HepG2 (cell line): ENCODE measurements at regions not wholly inside any gene's neighbourhood (a gene's known extent, or its start where the extent isn't known, plus 50 kb on each side); places are given as distances from the start of the nearest gene placed in this dataset.

Source experiments
- ATAC-seq: fragments of 200-7000 bp; cut with Tn5 transposase; 3 replicates; pipeline ENCODE4 v1.9.1; 2020; ENCODE audit warnings: mild to moderate bottlenecking, moderate library complexity
- BruUV-seq: library from RNA; stranded (reverse); fragments of 400-500 nt; replicated peaks from 2 replicates; lab custom pipeline; 2021; lab: Mats Ljungman, UMichigan
- CTCF ChIA-PET: fragments of 300-600 bp; formaldehyde crosslinking; extraction: SDS; loops from one replicate; lab custom pipeline; 2021; ENCODE audit warnings: low total read pairs, inconsistent platforms, low intra/inter-chr PET ratio; lab: Yijun Ruan, JAX
- POLR2A ChIA-PET: fragments of 350-600 bp; sonication (Branson Sonifier 250); formaldehyde crosslinking; loops from one replicate; lab custom pipeline; 2020; ENCODE audit warnings: antibody characterized with exemption, inconsistent platforms; lab: Yijun Ruan, JAX
- DNase-seq: peaks from one replicate; pipeline ENCODE4 v3.0.0-alpha.2; 2015; ENCODE audit warnings: low spot score
- FAIRE-seq: peaks from 3 replicates; lab custom pipeline; 2011; peaks lifted over from hg19 to GRCh38; lab: Jason Lieb, UNC
- H2AFZ ChIP-seq: one replicate; pipeline ENCODE4 v1.6.1; 2011; ENCODE audit warnings: low read length, inconsistent platforms
- H3K27ac ChIP-seq: fragments of 300-600 bp; 3 replicates; pipeline ENCODE4 v1.8.0; 2011; ENCODE audit warnings: mixed run types, mild to moderate bottlenecking, mixed read lengths, low read length, inconsistent platforms; ENCODE audit not compliant: insufficient read depth; ENCODE audit errors: extremely low read length
- H3K27me3 ChIP-seq, 2 experiments: fragments of 200-600 bp in 1 of 2; 2 replicates in 1 of 2; 3 replicates in 1 of 2; pipeline versions ENCODE4 v1.6.0 to v1.8.0; 2011; ENCODE audit warnings: low read length in 2 of 2, mild to moderate bottlenecking in 2 of 2, moderate library complexity in 2 of 2, inconsistent platforms in 1 of 2; ENCODE audit not compliant: insufficient read depth in 2 of 2, control insufficient read depth in 1 of 2
- H3K36me3 ChIP-seq, 2 experiments: fragments of 200-600 bp in 1 of 2; replicated peaks in 1 of 2; 2 replicates in 1 of 2; 3 replicates in 1 of 2; pipeline versions ENCODE4 v1.5.1 to v1.8.0; 2011; ENCODE audit warnings: low read length in 2 of 2, inconsistent platforms in 1 of 2; ENCODE audit not compliant: insufficient read depth in 2 of 2, control insufficient read depth in 1 of 2
- H3K4me1 ChIP-seq: 2 replicates; pipeline ENCODE4 v1.5.1; 2012; ENCODE audit warnings: low read length, inconsistent platforms; ENCODE audit not compliant: insufficient read depth
- H3K4me2 ChIP-seq: 2 replicates; pipeline ENCODE4 v1.6.0; 2011; ENCODE audit warnings: low read depth, low read length, inconsistent platforms
- H3K4me3 ChIP-seq, 3 experiments: fragments of 200-600 bp in 1 of 3; sonication (generic), shearing (Covaris generic) in 1 of 3; replicated peaks in 1 of 3; 2 replicates each; pipeline ENCODE4 v1.5.1; 2011 to 2016; ENCODE audit warnings: low read length in 3 of 3, inconsistent platforms in 2 of 3, low read depth in 2 of 3, mild to moderate bottlenecking in 2 of 3, control low read depth in 1 of 3, mixed read lengths in 1 of 3; ENCODE audit not compliant: insufficient read depth in 1 of 3
- H3K79me2 ChIP-seq: one replicate; pipeline ENCODE4 v1.6.1; 2011; ENCODE audit warnings: low read length, inconsistent platforms; ENCODE audit not compliant: insufficient read depth
- H3K9ac ChIP-seq: 2 replicates; pipeline ENCODE4 v1.6.0; 2011; ENCODE audit warnings: mild to moderate bottlenecking, low read depth, low read length, inconsistent platforms; ENCODE audit not compliant: insufficient read depth
- H3K9me3 ChIP-seq: 2 replicates; pipeline ENCODE4 v1.5.1; 2012; ENCODE audit warnings: mild to moderate bottlenecking, low read length
- H4K20me1 ChIP-seq: 2 replicates; pipeline ENCODE4 v1.6.0; 2011; ENCODE audit warnings: inconsistent platforms, mild to moderate bottlenecking, low read length, moderate library complexity; ENCODE audit not compliant: insufficient read depth
- ZFP41 ChIP-seq: sonication (generic); formaldehyde crosslinking; IDR thresholded peaks from 2 replicates; pipeline ENCODE4 v1.4.0; 2020; ENCODE audit warnings: mild to moderate bottlenecking, missing genetic modification reagents, borderline replicate concordance
- ZNF101 ChIP-seq: sonication (generic); formaldehyde crosslinking; IDR thresholded peaks from 2 replicates; pipeline ENCODE4 v1.4.0; 2020; ENCODE audit warnings: mild to moderate bottlenecking, low read depth, missing genetic modification reagents, borderline replicate concordance
- ZNF260 ChIP-seq: sonication (generic); formaldehyde crosslinking; IDR thresholded peaks from 2 replicates; pipeline ENCODE4 v1.4.0; 2020; ENCODE audit warnings: missing genetic modification reagents, low read depth, mild to moderate bottlenecking, borderline replicate concordance
- ZNF430 ChIP-seq: sonication (generic); formaldehyde crosslinking; IDR thresholded peaks from 2 replicates; pipeline ENCODE4 v1.9.0; 2021; ENCODE audit warnings: mild to moderate bottlenecking, missing genetic modification reagents
- ZNF446 ChIP-seq: sonication (generic); formaldehyde crosslinking; IDR thresholded peaks from 2 replicates; pipeline ENCODE4 v1.5.0; 2020; ENCODE audit warnings: mild to moderate bottlenecking, missing genetic modification reagents
- WGBS: methylation state at CpG from one replicate; pipeline ENCODE4 v1.1.6; 2017; ENCODE audit warnings: low lambda C conversion rate; 5-methylcytosine and 5-hydroxymethylcytosine counted together
- in situ Hi-C: cut with HindIII; loops from 2 replicates; pipeline ENCODE4 v1.10.0; 2017; ENCODE audit warnings: low pct_unique_long_range_greater_than_20kb; ENCODE audit not compliant: extremely low pct_ligation_motif_present
- intact Hi-C: fragments of 100-400 bp; cut with micrococcal nuclease; formaldehyde crosslinking; loops from one replicate; pipeline ENCODE4 v1.10.0; 2022; ENCODE audit not compliant: unreplicated experiment
- TF ChIP-seq, protein P1 (sequence below): sonication (generic); formaldehyde crosslinking; IDR thresholded peaks from 2 replicates; pipeline ENCODE4 v1.5.1; 2020; ENCODE audit warnings: mild to moderate bottlenecking, missing genetic modification reagents, borderline replicate concordance
- TF ChIP-seq, protein P2 (sequence below): sonication (generic); formaldehyde crosslinking; IDR thresholded peaks from 2 replicates; pipeline ENCODE4 v1.4.0; 2020; ENCODE audit warnings: missing genetic modification reagents

DNA sequence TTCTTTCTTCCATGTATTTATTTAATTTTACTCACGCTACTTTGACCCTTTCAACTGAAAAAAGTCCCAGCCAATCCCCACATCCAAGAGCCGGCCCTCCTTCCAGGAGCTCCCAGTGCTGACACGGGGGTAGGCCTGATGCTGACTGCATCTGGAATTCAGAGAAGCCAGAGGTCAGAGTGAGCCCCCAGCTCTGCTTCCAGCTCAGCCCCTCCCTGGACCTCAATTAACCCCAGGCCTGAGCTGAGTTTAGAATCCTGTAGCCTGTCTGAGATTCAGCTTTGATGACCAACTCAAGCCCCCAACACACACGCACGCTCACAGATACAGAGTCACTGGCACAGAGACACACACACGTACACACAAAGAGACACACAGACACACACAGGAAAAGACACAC is 247.9 kb downstream of the NPHP4 start:
- ChIA-PET POLR2A (no interaction called here), CTCF (no interaction called here)
- no TSS peak for BruUV-seq
- Histone ChIP-seq H3K27ac (no peak overlapping the region), H3K4me1 (peaks cover 8% of the 10 kb centered on the region; the same call in 1 of the 2 replicates), H3K4me2 (no peak overlapping the region), H4K20me1 (peaks cover 7% of the 10 kb centered on the region; the same call in 1 of the 2 replicates), H3K27me3 (peaks cover 3 to 49% of the 10 kb centered on the region in 2 experiments; a peak in 4 of 5 replicates), H3K9me3 (no peaks in the 10 kb centered on the region), H3K9ac (no peak overlapping the region), H2AFZ (no peak overlapping the region), H3K79me2 (no peaks in the 10 kb centered on the region), H3K36me3 (no peaks in the 10 kb centered on the region), H3K4me3 (no peak overlapping the region)
- DNase-seq (no peak), ATAC-seq (no peak), FAIRE-seq (no peak)
- WGBS, result 6% methylated on average over 6 of the region's 6 CpGs
- intact Hi-C loops (loop anchor here (10.0 kb wide), 1 partner anchor 230 kb away; no protein-coding TSS in a partner anchor), in situ Hi-C loops (loop anchor here (10.0 kb wide), 1 partner anchor 230 kb away; no protein-coding TSS in a partner anchor)
- TF ChIP-seq ZNF446 (CRISPR knock-in tag) (no peak), ZNF430 (CRISPR knock-in tag) (no peak), ZNF260 (CRISPR knock-in tag) (no peak), ZNF101 (no peak)

DNA sequence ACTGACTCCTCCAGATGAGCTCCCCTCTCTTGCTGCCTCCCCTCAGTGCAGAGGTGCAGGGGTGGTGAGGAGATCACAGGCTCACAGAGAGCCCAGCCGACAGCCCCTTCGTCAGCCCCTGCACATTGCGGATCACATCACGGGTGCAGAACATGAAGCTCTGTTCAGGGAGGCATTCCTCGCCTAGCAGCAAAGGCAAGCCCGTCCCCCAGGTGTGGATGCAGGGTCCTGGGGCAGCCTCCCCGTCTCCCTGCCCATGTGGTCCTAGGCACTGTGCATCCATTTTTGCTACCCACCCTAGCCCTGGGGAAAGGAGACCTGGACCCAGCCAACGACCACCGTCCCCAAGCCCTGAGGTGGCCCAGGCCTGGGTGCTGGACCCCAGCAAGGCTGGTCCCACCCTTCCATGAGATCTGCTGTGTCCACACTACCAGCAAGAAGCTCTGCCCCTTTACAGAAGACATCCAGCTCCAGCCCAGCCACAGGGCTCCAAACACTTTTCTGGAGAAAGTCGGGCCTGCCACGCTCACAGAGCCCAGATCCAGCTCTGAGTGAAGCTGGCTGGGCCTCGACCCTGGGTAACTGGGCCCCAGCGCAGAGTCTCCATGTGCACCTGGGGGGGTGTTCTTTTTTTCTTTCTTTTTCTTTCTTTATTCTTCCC is 248.7 kb downstream of the NPHP4 start:
- 21% methylated on average over 3 of the region's 13 CpGs for WGBS
- POLR2A ChIA-PET, result no interaction called here
- Histone ChIP-seq H3K4me3 (no peak overlapping the region), H3K27me3 (peaks cover 3 to 42% of the 10 kb centered on the region in 2 experiments; a peak in 4 of 5 replicates), H3K4me2 (no peak overlapping the region), H3K79me2 (no peaks in the 10 kb centered on the region), H3K9ac (no peak overlapping the region), H2AFZ (no peak overlapping the region), H4K20me1 (peaks cover 7% of the 10 kb centered on the region; the same call in 1 of the 2 replicates), H3K4me1 (peaks cover 8% of the 10 kb centered on the region; the same call in 1 of the 2 replicates), H3K9me3 (no peaks in the 10 kb centered on the region), H3K36me3 (no peaks in the 10 kb centered on the region), H3K27ac (no peak overlapping the region)
- no TSS peak for BruUV-seq
- CTCF ChIA-PET, result no interaction called here
- ATAC-seq (no peak), FAIRE-seq (no peak), DNase-seq (no peak)
- in situ Hi-C loops (loop anchor here (10.0 kb wide), 1 partner anchor 231 kb away; no protein-coding TSS in a partner anchor), intact Hi-C loops (loop anchor here (10.0 kb wide), 1 partner anchor 231 kb away; no protein-coding TSS in a partner anchor)
- TF ChIP-seq, protein P1, sequence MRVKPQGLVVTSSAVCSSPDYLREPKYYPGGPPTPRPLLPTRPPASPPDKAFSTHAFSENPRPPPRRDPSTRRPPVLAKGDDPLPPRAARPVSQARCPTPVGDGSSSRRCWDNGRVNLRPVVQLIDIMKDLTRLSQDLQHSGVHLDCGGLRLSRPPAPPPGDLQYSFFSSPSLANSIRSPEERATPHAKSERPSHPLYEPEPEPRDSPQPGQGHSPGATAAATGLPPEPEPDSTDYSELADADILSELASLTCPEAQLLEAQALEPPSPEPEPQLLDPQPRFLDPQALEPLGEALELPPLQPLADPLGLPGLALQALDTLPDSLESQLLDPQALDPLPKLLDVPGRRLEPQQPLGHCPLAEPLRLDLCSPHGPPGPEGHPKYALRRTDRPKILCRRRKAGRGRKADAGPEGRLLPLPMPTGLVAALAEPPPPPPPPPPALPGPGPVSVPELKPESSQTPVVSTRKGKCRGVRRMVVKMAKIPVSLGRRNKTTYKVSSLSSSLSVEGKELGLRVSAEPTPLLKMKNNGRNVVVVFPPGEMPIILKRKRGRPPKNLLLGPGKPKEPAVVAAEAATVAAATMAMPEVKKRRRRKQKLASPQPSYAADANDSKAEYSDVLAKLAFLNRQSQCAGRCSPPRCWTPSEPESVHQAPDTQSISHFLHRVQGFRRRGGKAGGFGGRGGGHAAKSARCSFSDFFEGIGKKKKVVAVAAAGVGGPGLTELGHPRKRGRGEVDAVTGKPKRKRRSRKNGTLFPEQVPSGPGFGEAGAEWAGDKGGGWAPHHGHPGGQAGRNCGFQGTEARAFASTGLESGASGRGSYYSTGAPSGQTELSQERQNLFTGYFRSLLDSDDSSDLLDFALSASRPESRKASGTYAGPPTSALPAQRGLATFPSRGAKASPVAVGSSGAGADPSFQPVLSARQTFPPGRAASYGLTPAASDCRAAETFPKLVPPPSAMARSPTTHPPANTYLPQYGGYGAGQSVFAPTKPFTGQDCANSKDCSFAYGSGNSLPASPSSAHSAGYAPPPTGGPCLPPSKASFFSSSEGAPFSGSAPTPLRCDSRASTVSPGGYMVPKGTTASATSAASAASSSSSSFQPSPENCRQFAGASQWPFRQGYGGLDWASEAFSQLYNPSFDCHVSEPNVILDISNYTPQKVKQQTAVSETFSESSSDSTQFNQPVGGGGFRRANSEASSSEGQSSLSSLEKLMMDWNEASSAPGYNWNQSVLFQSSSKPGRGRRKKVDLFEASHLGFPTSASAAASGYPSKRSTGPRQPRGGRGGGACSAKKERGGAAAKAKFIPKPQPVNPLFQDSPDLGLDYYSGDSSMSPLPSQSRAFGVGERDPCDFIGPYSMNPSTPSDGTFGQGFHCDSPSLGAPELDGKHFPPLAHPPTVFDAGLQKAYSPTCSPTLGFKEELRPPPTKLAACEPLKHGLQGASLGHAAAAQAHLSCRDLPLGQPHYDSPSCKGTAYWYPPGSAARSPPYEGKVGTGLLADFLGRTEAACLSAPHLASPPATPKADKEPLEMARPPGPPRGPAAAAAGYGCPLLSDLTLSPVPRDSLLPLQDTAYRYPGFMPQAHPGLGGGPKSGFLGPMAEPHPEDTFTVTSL (CRISPR knock-in tag), result no peak
- no peak for TF ChIP-seq ZFP41 (CRISPR knock-in tag)
- TF ChIP-seq, protein P2, sequence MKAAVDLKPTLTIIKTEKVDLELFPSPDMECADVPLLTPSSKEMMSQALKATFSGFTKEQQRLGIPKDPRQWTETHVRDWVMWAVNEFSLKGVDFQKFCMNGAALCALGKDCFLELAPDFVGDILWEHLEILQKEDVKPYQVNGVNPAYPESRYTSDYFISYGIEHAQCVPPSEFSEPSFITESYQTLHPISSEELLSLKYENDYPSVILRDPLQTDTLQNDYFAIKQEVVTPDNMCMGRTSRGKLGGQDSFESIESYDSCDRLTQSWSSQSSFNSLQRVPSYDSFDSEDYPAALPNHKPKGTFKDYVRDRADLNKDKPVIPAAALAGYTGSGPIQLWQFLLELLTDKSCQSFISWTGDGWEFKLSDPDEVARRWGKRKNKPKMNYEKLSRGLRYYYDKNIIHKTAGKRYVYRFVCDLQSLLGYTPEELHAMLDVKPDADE (CRISPR knock-in tag), result no peak
